DOHH2 (cell line): ENCODE measurements at regions not wholly inside any gene's neighbourhood (a gene's known extent, or its start where the extent isn't known, plus 50 kb on each side); places are given as distances from the start of the nearest gene placed in this dataset.

Source experiments
- H3F3A ChIP-seq: fragments of 200-600 bp; sonication (generic), shearing (Covaris generic); 2 replicates; pipeline ENCODE4 v1.6.0; 2016; ENCODE audit warnings: antibody characterized with exemption, mild to moderate bottlenecking; ENCODE audit not compliant: control insufficient read depth, insufficient read depth
- H3K27ac ChIP-seq: fragments of 200-600 bp; sonication (generic); 2 replicates; pipeline ENCODE4 v1.5.1; 2014; ENCODE audit warnings: low read depth, mild to moderate bottlenecking, low read length, moderate library complexity
- H3K27me3 ChIP-seq: fragments of 200-600 bp; sonication (generic); 2 replicates; pipeline ENCODE4 v1.6.1; 2014; ENCODE audit warnings: mild to moderate bottlenecking, low read length, mixed read lengths; ENCODE audit not compliant: control insufficient read depth
- H3K36me3 ChIP-seq: fragments of 200-600 bp; sonication (generic); 2 replicates; pipeline ENCODE4 v1.6.1; 2014; ENCODE audit warnings: mild to moderate bottlenecking, low read length, moderate library complexity, mixed read lengths; ENCODE audit not compliant: control insufficient read depth
- H3K4me1 ChIP-seq: fragments of 200-600 bp; sonication (generic); 2 replicates; pipeline ENCODE4 v1.6.1; 2014; ENCODE audit warnings: mild to moderate bottlenecking, low read length, mixed read lengths; ENCODE audit not compliant: control insufficient read depth
- H3K4me2 ChIP-seq: fragments of 200-600 bp; sonication (generic); 2 replicates; pipeline ENCODE4 v1.6.0; 2014; ENCODE audit warnings: mild to moderate bottlenecking, low read length, moderate library complexity
- H3K4me3 ChIP-seq: fragments of 200-600 bp; sonication (generic); 2 replicates; pipeline ENCODE4 v1.5.1; 2014; ENCODE audit warnings: mild to moderate bottlenecking, low read length, mixed read lengths
- H3K79me2 ChIP-seq: fragments of 200-600 bp; sonication (generic); 2 replicates; pipeline ENCODE4 v1.6.1; 2014; ENCODE audit warnings: mild to moderate bottlenecking, low read length, mixed read lengths; ENCODE audit not compliant: control insufficient read depth
- H3K9me2 ChIP-seq: fragments of 200-600 bp; sonication (generic); replicated peaks from 2 replicates; pipeline ENCODE4 v1.6.1; 2014; ENCODE audit warnings: mild to moderate bottlenecking, low read length, mixed read lengths; ENCODE audit not compliant: control insufficient read depth
- H3K9me3 ChIP-seq: fragments of 200-600 bp; sonication (generic); 2 replicates; pipeline ENCODE4 v1.6.1; 2014; ENCODE audit warnings: antibody characterized with exemption, low read length, mixed read lengths; ENCODE audit not compliant: control insufficient read depth, insufficient read depth
- H4K20me1 ChIP-seq: fragments of 200-600 bp; sonication (generic); 2 replicates; pipeline ENCODE4 v1.6.0; 2014; ENCODE audit warnings: low read depth, mild to moderate bottlenecking, antibody characterized with exemption, low read length, moderate library complexity; ENCODE audit not compliant: control insufficient read depth, insufficient read depth
- CTCF ChIP-seq: fragments of 200-600 bp; sonication (generic); IDR thresholded peaks from one replicate; pipeline ENCODE4 v1.5.1; 2014; ENCODE audit warnings: antibody characterized with exemption, mild to moderate bottlenecking, low read depth, low read length; ENCODE audit not compliant: poor library complexity, severe bottlenecking
- EZH2phosphoT487 ChIP-seq: fragments of 200-600 bp; sonication (generic); IDR thresholded peaks from 2 replicates; pipeline ENCODE4 v1.6.1; 2017; ENCODE audit warnings: borderline replicate concordance, mild to moderate bottlenecking, antibody characterized with exemption, low read length, moderate library complexity, mixed read lengths

GRCh38 chr4:132230025-132230424, 919.1 kb upstream of the PCDH10 start:
- no peaks in the 10 kb centered on the region for H3F3A ChIP-seq
- H3K36me3 ChIP-seq: no peaks in the 10 kb centered on the region
- H3K9me2 ChIP-seq: no peaks in the 10 kb centered on the region
- no peaks in the 10 kb centered on the region for H4K20me1 ChIP-seq
- no peak overlapping the region for H3K27ac ChIP-seq
- TF ChIP-seq EZH2phosphoT487 (no peak), CTCF (no peak)
- H3K9me3 ChIP-seq: no peaks in the 10 kb centered on the region; the same call in 1 of the 2 replicates
- no peaks in the 10 kb centered on the region for H3K79me2 ChIP-seq
- H3K4me2 ChIP-seq: no peak overlapping the region
- H3K4me1 ChIP-seq: no peaks in the 10 kb centered on the region
- no peak overlapping the region for H3K4me3 ChIP-seq
- no peaks in the 10 kb centered on the region for H3K27me3 ChIP-seq

GRCh38 chr4:132238697-132239096, 910.4 kb upstream of the PCDH10 start:
- Histone ChIP-seq H3K27me3 (no peaks in the 10 kb centered on the region), H3K4me2 (no peak overlapping the region), H3K4me1 (no peaks in the 10 kb centered on the region), H4K20me1 (no peaks in the 10 kb centered on the region), H3K79me2 (no peaks in the 10 kb centered on the region), H3K27ac (no peak overlapping the region), H3F3A (no peaks in the 10 kb centered on the region), H3K36me3 (no peaks in the 10 kb centered on the region), H3K9me2 (no peaks in the 10 kb centered on the region), H3K4me3 (no peak overlapping the region), H3K9me3 (no peaks in the 10 kb centered on the region)
- TF ChIP-seq CTCF (no peak), EZH2phosphoT487 (no peak)

- Histone ChIP-seq H3K4me2 (no peak overlapping the region), H4K20me1 (no peaks in the 10 kb centered on the region), H3K79me2 (no peaks in the 10 kb centered on the region), H3K9me2 (no peaks in the 10 kb centered on the region), H3K9me3 (no peaks in the 10 kb centered on the region), H3F3A (no peaks in the 10 kb centered on the region), H3K27ac (no peak overlapping the region), H3K27me3 (no peaks in the 10 kb centered on the region), H3K4me3 (no peak overlapping the region), H3K36me3 (no peaks in the 10 kb centered on the region), H3K4me1 (no peaks in the 10 kb centered on the region)
- TF ChIP-seq CTCF (no peak), EZH2phosphoT487 (no peak)
Measured at GRCh38 chr4:132240081-132240480, 909.0 kb upstream of the PCDH10 start.

- H3K4me2 ChIP-seq: no peak overlapping the region
- no peaks in the 10 kb centered on the region for H3K27me3 ChIP-seq
- no peaks in the 10 kb centered on the region for H3K79me2 ChIP-seq
- no peaks in the 10 kb centered on the region for H4K20me1 ChIP-seq
- no peaks in the 10 kb centered on the region for H3K9me3 ChIP-seq
- no peaks in the 10 kb centered on the region for H3K9me2 ChIP-seq
- no peaks in the 10 kb centered on the region for H3K4me1 ChIP-seq
- H3K36me3 ChIP-seq: no peaks in the 10 kb centered on the region
- TF ChIP-seq CTCF (no peak), EZH2phosphoT487 (no peak)
- H3F3A ChIP-seq: no peaks in the 10 kb centered on the region
- H3K27ac ChIP-seq: no peak overlapping the region
- H3K4me3 ChIP-seq: no peak overlapping the region
Measured at GRCh38 chr4:132245319-132245718, 903.8 kb upstream of the PCDH10 start.
